NCI-H748 treated with DMSO at 0.1 percent for 48 hours (cell line): ENCODE measurements at regions not wholly inside any gene's neighbourhood (a gene's known extent, or its start where the extent isn't known, plus 50 kb on each side); places are given as distances from the start of the nearest gene placed in this dataset.
"Not testable (repeated sequence)": the region's sequence is repeated elsewhere in the genome, so short reads cannot be mapped to it uniquely, and the experiment has no call there.

Experiments used
- DNase-seq: peaks from one replicate; lab custom pipeline; 2025; lab: John Stamatoyannopoulos, UW

GRCh38 chr5:25190521-25191000, 545.8 kb upstream of the CDH10 start:
- no peak for DNase-seq

- no peak for DNase-seq
Observed at GRCh38 chr5:25181249-25181648, 536.5 kb upstream of the CDH10 start.

DNA sequence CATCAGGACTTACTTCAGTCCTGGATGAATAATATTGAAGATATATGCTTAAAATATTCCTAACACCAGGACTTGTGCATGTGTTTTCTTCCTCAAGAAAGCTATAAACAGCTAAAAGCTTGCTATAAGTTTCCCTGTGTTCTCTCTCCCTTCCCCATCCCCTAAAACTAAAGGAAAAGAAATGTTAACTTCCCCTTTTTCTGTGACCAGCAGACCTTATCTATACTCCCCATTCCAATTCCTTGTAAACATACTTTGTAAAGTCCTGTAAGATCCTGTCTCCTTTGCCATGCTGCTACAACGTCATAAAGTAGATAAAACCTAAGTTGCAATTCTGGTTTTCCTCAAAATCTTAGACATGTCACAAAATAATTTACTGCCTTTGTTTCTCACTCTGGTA, 517.8 kb upstream of the CDH10 start:
- not testable (repeated sequence) for DNase-seq

GRCh38 chr5:25160891-25161290, 516.1 kb upstream of the CDH10 start:
- DNase-seq: no peak

- no peak for DNase-seq
Observed at GRCh38 chr5:25150819-25151218, 506.0 kb upstream of the CDH10 start.

GRCh38 chr5:25128606-25129005, 483.8 kb upstream of the CDH10 start:
- DNase-seq: no peak

- peak; percentile 43 for DNase-seq
Observed at GRCh38 chr5:25119650-25120049, 474.9 kb upstream of the CDH10 start.

DNA sequence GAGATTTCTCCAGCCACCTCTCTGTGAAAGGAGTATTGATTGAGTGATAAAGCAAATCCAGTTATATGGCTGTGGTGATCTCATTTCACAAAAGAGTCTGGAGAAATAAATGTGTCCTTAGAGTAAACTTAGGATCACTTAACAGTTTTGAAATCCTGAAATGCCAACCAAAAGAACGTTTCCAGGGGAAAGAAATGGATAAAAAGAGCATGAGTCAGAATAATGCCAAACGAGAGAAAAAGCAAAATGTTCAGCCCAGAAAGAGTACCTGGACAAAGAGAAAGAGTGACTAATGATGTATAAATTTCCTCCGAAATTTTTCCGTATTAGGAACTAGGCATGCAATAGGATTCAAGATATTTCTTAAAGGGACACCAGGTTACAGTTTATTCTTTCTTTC, 463.1 kb upstream of the CDH10 start:
- no peak for DNase-seq

DNA sequence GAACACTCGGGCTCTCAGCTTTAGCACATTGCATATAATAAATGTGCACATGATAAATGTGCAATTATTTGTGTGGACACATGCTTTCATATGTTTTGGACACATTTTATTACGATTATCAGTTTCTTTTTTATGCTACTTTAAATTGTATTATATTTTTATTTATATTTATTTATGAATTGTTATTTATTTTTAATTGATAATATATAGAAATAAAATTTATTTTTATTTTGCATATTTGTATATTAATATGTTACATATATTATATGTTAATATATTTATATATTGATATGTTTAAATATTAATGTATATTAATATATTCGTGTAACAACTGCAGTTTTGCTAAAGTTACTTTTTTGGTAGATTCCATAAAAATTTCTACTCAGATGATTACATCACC, 454.8 kb upstream of the CDH10 start:
- DNase-seq: no peak

DNA sequence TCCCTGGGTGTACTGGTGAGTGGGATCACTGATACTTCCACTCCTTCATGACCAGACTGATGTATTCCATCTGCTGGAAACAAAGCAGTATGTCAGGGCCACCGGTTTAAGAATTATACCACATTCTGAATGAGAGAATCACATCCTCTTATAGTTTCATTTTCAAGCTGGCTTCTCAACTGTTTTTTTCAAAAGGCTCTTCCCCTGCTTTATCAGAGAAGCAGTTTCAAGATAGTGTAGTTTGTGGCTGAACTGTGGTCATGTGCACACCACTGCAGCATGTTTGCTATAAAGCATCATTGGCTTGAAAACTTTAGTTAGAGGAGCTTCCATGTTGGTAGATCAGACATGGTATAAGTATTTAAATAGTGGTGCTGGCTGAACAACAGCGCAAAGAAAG, 450.5 kb upstream of the CDH10 start:
- no peak for DNase-seq

DNA sequence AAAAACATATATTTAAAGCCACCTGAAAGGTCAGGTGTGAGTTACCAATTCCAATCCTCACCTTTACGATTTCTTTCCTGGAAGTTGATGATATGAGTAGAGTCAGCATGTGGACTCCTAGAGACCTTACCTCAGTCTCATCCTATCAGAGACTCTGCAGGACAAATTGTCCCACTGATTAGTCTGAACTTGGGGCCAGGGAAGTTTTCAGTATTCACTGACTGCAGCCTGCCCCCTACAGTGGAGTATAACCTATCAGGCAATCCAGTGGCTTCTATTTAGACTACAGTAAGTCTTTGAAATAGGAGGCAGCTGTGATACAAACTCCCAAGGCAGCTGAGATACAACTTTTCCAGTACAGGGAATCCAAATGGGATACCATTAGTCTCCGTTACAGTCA, 449.4 kb upstream of the CDH10 start:
- DNase-seq: no peak

- no peak for DNase-seq
Observed at GRCh38 chr5:25091921-25092320, 447.1 kb upstream of the CDH10 start.

DNA sequence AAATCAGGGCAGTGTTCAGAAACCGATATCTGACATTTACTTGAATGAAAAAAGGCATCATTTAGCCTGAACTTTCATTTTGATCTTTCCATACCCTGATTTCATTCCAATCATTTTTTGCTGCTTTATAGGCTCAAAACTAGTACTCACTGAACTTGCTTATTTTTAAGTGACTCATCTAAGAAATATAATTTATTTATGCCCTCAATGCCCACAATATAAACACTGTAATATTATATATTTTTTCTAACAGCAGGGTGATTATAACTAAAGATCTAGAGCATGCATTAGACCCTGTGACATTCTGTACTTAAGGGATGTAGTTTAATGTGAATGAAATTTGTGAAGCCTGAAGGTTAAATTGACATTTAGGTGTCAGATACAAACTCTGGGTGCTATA, 446.1 kb upstream of the CDH10 start:
- no peak for DNase-seq

- DNase-seq: no peak
Observed at GRCh38 chr5:25090275-25090674, 445.5 kb upstream of the CDH10 start.

DNA sequence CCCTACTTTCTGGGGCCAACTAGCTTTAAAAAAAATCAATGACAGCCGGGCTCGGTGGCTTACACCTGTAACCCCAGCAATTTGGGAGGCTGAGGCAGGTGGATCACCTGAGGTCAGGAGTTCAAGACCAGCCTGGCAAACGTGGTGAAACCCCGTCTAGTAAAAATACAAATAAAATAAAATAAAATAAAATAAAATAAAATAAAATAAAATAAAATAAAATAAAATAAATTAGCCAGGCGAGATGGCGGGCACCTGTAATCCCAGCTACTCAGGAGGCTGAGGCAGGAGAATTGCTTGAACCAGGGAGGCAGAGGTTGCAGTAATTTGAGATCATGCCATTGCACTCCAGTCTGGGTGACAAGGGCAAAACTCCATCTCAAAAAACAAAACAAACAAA, 443.9 kb upstream of the CDH10 start:
- DNase-seq: not testable (repeated sequence)

DNA sequence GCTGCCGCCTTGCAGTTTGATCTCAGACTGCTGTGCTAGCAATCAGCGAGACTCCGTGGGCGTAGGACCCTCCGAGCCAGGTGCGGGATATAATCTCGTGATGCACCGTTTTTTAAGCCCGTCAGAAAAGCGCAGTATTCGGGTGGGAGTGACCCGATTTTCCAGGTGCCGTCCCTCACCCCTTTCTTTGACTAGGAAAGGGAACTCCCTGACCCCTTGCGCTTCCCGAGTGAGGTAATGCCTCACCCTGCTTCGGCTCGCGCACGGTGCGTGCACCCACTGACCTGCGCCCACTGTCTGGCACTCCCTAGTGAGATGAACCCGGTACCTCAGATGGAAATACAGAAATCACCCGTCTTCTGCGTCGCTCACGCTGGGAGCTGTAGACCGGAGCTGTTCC, 438.5 kb upstream of the CDH10 start:
- DNase-seq: not testable (repeated sequence)

DNA sequence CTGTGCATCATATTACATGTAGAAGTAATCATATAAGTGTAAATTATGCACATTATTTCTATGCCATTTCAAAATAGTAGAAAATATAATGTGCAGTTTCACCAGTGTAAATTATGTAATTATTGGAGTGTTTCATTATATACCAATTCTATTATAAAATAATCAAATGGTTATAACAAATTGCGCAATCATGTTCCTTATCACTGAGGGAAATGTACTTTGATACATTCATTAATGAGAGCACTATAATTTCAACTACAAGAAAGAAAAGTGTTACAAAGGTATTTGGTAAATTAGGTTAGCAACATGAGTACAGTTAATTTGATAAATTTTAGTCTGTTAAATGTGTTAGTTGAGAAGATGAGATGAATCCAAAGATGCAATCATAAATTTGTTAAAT, 421.5 kb upstream of the CDH10 start:
- DNase-seq: no peak

- DNase-seq: no peak
Observed at GRCh38 chr5:25064306-25064705, 419.5 kb upstream of the CDH10 start.

GRCh38 chr5:25060575-25060974, 415.8 kb upstream of the CDH10 start:
- no peak for DNase-seq

- DNase-seq: peak; percentile 75
Observed at GRCh38 chr5:25056836-25057235, 412.1 kb upstream of the CDH10 start.

GRCh38 chr5:25033658-25034057, 388.9 kb upstream of the CDH10 start:
- DNase-seq: no peak

GRCh38 chr5:25029004-25029403, 384.2 kb upstream of the CDH10 start:
- DNase-seq: no peak

- no peak for DNase-seq
Observed at GRCh38 chr5:25027526-25027925, 382.7 kb upstream of the CDH10 start.

- no peak for DNase-seq
Observed at GRCh38 chr5:25027061-25027460, 382.3 kb upstream of the CDH10 start.

- no peak for DNase-seq
Observed at GRCh38 chr5:25025831-25026230, 381.1 kb upstream of the CDH10 start.
